ENCODE measurements at regions not wholly inside any gene's neighbourhood (a gene's known extent, or its start where the extent isn't known, plus 50 kb on each side); places are given as distances from the start of the nearest gene placed in this dataset.

- DNase-seq = no peak
These were observed 1254.5 kb upstream of the NUDT12 start for GRCh38 chr5:104817127-104817526.

- no peak for DNase-seq
These were observed 1252.6 kb upstream of the NUDT12 start for GRCh38 chr5:104815212-104815611.

DNA sequence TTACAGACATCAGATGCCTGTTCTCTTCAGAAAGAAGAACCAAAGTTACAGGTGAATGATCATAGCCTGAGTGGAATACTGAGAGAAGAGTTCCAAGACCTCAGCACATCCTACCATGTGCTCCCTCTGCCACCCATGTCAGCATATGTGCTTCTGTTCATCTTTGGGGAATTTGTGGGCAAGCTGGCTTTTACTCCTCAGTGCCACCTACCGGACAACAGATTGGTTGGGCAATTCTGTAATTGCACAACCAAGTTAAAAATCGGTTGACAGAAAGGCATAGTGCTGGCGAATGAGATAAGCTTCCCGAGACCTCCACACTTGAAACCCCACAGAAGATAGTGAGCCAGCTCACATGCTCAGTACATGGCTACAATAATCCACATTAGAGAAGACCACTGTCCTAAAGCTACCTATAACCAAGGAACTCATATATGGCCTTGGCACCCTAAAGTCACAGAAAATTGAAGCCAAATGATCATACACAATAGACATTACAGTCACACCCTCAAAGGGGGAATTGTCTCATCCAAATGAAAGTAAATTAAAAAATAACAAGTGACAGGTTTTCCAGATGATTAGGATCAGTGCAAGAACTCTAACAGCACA lies 1238.0 kb upstream of the NUDT12 start:
- DNase-seq = no peak

GRCh38 chr5:104793755-104794080 lies 1231.1 kb upstream of the NUDT12 start:
- DNase-seq = no peak

DNA sequence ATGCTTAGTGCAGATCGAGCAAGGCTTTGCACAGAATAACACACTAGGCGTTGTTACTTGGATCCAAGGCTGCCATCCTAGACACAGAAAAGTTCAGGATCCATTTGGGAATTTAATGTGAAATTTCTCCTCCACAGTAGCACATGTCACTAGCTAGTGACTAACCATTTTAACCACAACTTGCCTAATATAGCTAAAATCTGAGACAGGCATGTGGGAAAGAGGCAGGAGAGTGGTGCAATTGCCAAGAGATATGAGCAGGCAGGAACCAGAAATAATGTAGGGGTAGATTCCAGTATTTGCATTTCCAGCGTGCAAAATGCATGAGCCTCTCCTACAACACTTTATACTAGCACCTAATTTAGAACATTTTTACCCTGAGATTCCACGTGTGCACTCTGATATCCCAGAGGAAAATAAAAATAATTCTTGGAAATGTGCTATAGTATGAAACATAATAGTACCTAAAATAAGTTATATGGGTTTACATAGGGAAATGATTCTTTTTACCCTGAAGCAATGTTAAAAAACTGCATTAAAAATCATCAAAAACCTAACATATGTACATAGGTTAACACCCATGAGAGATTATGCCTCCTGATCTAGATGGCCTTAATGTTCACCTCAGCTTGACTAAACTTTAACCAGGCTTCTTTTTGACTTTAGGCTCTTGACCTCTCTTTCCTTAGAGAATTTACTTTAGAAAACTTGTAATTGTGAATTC lies 1230.6 kb upstream of the NUDT12 start:
- no peak for DNase-seq

DNA sequence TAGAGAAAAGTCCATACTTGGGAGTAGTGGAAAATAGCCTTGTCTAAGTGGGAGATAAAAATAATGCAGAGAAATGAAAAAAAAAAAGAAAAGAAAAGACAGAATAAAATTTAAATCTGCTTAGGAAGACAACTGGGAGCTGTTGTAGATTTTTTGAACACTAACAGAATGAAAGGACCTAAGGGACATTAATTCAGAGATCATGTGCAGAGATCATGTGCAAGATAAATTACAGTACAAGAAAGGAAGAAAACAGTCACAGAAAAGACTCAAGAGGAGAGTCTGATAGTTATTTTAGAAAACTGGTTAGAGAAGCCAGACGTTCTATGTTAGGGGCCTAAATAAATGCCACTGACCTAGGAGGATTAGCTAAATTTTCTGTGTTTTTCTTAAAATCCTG lies 1226.8 kb upstream of the NUDT12 start:
- DNase-seq = no peak

DNA sequence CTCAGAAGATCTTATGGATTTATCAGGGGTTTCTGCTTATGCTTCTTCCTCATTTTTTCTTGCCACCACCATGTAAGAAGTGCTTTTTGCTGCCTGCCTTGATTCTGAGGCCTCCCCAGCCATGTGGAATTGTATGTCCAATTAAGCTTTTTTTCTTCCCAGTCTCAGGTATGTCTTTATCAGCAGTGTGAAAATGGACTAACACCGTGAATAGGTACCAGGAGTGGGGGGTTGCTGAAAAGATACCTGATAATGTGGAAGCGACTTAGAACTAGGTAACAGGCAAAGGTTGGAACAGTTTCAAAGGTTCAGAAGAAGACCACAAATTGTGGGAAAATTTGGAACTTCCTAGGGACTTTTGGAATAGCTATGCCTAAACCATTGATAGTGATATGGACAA lies 1222.5 kb upstream of the NUDT12 start:
- no peak for DNase-seq

DNA sequence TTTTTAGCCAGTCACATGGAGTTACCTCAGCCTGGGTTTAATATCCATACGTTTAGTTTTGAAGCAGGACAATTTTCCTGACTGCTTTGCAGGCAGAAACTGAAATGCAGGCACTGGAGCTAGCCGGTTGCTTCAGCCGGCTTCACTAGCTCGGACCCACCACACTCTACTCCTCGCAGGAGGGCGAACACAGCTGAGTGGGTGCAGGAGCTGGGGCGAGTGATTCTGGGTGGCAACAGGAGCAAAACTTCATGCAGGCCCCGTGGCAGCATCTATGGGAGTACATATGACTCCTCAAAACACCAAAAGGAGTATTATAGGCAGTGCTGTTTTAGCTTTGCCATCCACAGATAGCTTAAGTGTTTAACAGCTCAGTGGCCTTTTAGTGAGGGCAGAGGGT lies 1211.8 kb upstream of the NUDT12 start:
- no peak for DNase-seq

DNA sequence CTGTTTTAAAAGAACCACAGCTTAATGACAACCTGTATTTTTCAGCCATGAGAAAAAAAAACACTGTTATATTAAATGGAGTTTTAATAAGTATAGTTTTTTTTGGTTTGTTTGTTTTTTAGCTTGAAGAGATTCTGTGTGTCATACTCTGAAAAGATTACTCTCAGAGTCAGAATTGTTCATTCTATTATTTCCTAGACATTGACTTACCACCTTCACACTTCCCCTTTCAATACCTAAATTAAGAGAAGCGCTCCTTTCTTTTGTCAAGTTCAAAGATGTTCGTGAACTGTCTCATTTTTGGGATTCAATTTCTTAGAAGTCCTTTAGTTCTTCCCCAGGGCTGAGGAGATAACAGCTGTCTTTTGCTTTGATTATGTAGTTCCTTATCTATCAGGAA lies 1201.6 kb upstream of the NUDT12 start:
- no peak for DNase-seq

DNA sequence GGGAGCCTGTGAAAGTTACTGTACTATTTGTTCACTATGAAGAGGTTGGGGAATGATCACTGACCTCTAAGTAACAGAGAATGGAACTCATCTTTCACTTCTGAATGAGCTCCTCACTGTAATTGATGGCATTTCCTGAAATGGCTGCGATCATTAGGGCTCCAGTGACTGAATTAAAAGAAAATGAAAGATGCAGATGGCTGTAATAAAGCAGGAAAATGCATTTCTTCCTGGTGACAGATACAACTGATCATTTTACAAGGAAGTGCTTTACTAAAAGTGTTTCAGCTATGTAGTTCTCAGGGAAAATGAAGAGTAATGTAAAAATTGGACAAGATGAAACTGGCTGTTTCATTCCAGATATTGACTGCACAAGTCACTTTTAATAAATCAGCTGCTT lies 1200.6 kb upstream of the NUDT12 start:
- no peak for DNase-seq

DNA sequence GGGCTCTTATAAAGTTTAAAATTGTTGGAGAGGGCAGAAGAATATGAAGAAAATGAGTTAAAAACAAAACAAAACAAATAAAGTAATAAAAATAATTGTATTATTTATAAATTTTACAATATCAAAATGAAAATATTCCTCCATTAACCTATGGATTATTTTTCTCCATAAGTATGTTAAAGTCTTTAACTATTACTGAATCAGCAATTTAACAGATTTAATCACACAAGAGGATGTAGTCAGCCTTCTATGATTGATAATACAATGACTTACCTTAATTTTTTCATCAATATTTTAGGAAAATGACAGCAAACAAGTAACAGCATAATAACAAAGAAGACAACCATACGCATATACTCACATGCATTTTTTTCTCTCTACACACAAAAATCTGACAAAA lies 1195.3 kb upstream of the NUDT12 start:
- no peak for DNase-seq

DNA sequence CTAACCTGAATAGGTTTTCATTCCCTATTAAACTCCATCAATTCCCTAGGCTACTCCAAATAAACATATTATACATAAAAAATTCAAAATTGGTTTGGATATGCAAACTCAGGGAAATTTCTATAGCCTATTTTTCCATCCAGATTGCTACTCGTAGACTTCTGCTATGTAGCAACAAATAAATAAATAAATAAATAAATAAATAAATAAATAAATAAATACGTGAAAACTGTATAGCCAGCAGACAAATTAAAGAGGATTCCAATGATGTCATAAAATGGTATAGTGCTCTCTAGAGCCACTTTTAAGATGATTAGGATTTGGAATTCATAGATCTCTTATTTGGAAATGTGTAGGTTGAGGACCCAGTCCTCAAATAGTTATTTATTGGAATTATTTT lies 1193.2 kb upstream of the NUDT12 start:
- DNase-seq = no peak

GRCh38 chr5:104754311-104754995 lies 1191.9 kb upstream of the NUDT12 start:
- no peak for DNase-seq

DNA sequence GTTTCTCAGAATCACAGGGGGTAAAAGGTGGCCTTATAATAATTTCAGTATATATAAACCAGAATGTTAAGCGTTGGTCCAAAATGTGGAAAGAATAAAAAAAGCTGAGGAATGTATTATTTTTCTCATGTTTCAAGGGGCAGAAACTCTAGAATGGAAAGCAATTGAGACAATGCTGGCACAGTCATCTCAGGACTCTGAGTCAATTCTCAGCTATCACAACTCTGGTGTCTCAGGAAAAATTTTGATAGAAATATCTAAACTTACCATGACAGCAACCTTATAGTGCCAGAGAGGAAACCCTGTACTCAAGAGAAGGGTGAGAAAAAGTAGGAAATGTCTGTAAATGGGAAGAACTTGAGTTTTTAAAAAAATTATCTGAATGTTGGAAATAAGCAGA lies 1189.4 kb upstream of the NUDT12 start:
- no peak for DNase-seq

GRCh38 chr5:104739905-104740304 lies 1177.3 kb upstream of the NUDT12 start:
- no peak for DNase-seq

- no peak for DNase-seq
These were observed 1176.9 kb upstream of the NUDT12 start for GRCh38 chr5:104739503-104739902.

DNA sequence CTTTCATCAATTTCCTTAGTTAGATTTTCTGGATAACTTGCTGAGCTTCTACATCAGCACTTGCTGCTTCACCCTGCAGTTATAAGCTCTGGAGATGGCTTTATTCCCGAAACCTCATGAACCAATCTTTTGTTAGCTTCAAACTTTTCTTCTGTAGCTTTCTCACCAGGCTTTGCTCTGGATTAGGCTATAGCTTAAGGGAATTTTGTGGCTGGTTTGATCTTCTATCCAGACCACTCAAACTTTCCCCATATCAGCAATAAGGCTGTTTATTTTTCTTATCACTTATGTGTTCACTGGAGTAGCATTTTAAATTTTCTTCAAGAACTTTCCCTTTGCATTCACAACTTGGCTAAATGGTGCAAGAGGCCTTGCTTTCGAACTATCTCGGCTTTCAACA lies 1173.5 kb upstream of the NUDT12 start:
- DNase-seq = no peak

DNA sequence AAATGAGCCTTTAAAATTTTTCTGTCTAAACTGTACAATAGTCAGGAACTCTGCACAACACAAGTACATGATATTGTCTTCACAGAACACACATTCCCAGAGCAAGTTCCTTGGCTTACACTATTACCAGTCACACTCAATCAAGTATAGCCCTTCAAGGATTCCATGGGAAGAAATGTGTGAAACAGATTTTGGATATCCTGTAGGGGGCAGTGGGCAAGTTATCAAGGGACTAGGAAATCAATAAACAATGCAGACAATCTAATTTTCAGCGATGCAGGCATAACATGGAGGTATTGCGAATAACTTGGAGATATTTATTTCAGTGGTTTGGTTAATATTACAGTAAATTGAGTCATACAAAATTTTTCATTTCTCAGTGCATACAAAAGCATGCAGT lies 1171.5 kb upstream of the NUDT12 start:
- DNase-seq = no peak

- no peak for DNase-seq
These were observed 1170.6 kb upstream of the NUDT12 start for GRCh38 chr5:104733063-104733669.

- no peak for DNase-seq
These were observed 1168.7 kb upstream of the NUDT12 start for GRCh38 chr5:104731331-104731730.

- DNase-seq = no peak
These were observed 1145.4 kb upstream of the NUDT12 start for GRCh38 chr5:104708027-104708426.

DNA sequence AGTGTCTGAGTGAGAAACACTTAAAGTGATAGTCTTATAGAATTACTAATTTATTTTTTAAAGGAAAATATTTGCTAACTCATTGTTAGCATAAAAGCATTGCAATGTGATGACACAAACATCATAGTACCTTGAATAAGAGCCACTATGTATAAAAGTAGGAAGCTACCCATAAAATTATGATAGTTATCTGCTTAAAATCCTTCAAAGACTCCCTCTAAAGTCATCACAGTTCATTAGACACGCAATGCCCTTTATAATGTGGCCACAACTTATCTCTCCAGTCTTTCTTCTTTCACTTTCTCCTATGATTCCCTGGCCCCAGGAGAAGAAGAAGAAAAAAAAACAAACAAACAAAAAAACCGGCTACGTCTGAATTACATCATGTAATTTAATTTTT lies 1144.0 kb upstream of the NUDT12 start:
- no peak for DNase-seq

DNA sequence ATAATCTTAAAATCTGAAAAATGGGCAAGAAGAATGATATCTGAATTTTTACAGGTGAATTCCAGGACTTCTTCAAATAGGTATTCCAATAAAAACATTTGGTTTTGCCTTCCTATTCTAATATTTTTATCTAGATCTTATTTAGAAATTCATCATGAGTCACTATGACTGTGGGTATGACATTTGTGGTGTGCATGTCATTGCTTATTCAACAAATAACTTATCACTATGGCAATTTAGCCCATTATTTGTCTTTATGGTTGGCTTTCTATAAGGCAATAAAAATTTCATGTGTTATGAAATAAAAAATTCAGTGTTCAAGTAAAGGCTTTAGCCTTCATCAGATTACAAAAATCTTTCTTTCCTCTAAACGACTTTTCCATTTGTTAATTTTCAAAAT lies 1139.6 kb upstream of the NUDT12 start:
- no peak for DNase-seq

GRCh38 chr5:104699438-104699837 lies 1136.8 kb upstream of the NUDT12 start:
- no peak for DNase-seq

Data from right kidney (tissue), 1 donor.